Glomerular endothelial cell (primary cell): ENCODE measurements at regions not wholly inside any gene's neighbourhood (a gene's known extent, or its start where the extent isn't known, plus 50 kb on each side); places are given as distances from the start of the nearest gene placed in this dataset.
"Not testable (repeated sequence)": the region's sequence is repeated elsewhere in the genome, so short reads cannot be mapped to it uniquely, and the experiment has no call there.

Experiments
- DNase-seq: peaks from one replicate; pipeline ENCODE4 v3.0.0-alpha.2; 2011; ENCODE audit warnings: low read depth, low spot score; ENCODE audit errors: extremely low read depth

DNA sequence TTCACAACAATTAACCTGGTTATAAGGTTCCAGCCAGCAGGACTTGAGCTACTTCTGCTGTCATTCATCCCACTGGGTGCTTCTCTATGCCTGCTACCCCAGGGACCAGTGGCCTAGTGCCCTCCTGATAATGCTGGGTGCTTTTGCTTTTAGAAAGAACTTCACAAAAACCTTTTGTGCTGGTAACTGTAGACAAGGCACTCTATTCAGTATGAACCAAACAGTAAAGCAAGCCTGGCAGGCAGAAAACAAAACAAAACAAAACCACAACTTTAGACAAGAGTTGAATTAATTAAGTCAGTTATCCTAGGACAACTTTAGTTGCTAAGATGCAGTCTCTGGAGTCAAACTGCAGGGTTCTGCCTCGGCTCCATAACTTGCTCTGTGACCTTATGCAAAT, 61.9 kb upstream of the ADGRL2 start:
- no peak for DNase-seq

- DNase-seq: no peak
Measured at GRCh38 chr1:81733480-81733879, 67.3 kb upstream of the ADGRL2 start.

GRCh38 chr1:81731989-81732388, 68.7 kb upstream of the ADGRL2 start:
- peak; percentile 12 for DNase-seq

DNA sequence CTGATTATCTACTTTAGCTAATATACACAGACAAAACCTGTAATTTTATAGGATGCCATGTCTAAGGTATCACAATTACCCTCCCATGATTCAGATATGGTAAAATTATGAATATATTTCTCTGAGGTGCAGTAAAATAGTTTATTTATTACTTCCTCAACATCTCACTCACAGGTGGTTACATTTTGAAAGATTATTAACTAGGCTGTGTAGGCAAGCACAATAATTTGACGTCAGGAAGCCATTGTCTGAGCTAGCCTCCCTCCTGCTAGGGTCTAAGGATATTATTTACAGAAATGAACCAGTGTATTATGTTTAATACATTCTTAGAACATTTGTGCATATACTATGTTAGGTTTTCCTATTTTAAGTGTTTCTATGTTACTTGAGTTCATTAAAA, 69.9 kb upstream of the ADGRL2 start:
- no peak for DNase-seq

DNA sequence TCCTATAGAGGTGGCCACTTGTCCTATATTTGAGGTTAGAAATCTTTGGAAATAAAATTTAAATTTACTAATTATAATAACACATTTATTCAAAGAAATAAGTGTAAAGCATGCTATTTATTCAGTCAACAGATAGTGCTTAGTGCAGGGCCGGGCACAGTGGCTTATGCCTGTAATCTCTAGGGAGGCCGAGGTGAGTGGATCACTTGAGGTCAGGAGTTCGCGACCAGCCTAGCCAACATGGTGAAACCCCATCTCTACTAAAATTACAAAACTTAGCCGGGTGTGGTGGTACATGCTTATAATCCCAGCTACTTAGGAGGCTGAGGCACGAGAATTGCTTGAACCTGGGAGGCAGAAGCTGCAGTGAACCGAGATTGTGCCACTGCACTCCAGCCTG, 70.4 kb upstream of the ADGRL2 start:
- not testable (repeated sequence) for DNase-seq

- no peak for DNase-seq
Measured at GRCh38 chr1:81729818-81730217, 70.9 kb upstream of the ADGRL2 start.

DNA sequence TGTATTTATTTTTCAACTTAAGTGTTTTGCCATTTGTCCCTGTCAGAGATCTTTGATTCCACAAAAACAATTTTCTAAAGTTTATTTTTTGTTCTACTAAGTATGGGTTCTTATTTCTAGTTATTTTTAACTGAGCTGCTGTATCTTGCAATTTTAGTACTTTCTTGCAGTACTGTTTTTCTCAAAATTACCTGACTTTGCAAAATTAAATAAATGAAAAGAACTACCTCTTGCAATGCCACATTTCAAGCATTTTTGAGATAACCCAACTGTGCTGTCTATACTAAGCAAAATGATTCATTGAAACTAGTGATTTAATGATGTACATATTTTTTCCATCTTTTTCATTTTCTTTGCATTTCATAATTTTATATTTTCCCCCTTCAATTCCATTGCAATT, 71.5 kb upstream of the ADGRL2 start:
- DNase-seq: no peak

DNA sequence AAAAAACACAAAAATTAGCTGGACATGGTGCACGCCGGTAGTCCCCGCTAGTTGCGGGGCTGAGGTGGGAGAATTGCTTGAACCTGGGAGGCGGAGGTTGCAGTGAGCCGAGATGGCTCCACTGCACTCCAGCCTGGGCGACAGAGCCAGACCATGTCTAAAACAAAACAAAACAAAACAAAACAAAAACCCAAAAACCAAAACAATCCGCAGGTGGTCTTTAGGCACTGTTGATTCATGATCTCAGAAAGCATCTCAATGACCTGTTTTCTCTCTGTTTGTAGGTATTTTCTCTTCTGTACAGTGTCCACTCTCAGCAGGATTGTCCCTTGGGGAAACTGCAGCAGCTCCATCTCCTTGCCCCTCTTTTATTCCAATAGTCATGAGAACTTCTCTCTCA, 74.9 kb upstream of the ADGRL2 start:
- DNase-seq: no peak

DNA sequence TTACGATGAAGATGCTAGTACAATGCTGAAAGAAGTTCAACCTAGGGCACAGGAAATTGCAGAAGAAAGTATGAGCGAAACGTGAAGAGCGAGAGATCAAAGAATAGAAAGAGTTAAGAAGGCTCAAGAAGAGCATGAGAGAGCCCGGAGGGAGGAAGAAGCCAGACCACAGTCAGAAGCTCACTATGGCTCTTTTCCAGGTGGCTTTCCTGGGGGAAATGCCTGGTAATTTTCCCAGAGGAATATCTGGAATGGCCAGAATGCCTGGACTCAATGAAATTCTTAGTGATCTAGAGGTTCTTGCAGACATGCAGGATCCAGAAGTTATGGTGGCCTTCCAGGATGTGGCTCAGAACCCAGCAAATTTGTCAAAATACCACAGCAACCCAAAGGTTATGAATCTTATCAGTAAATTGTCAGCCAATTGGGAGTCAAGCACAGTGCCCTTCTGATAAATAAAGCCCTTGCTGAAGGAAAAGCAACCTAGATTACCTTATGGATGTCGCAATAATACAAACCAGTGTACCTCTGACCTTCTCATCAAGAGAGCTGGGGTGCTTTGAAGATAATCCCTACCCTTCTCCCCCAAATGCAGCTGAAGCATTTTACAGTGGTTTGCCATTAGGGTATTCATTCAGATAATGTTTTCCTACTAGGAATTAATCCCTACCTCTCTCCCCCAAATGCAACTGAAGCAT, 78.0 kb upstream of the ADGRL2 start:
- not testable (repeated sequence) for DNase-seq

DNA sequence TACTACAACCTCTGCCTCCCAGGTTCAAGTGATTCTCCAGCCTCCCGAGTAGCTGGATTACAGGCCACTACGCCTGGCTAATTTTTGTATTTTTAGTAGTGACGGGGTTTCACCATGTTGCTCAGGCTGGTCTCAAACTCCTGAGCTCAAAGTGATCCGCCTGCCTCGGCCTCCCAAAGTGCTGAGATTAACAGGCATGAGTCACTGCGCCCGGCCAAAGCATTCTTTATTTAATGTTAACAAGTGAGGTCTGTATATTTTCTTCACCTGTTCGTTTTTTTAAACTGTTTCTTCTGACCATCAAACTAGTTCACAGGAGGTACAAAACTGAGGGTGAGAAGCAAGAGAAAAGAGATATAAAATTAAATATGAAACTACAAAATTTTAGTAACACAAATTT, 80.5 kb upstream of the ADGRL2 start:
- DNase-seq: not testable (repeated sequence)

- DNase-seq: no peak
Measured at GRCh38 chr1:81717230-81717629, 83.5 kb upstream of the ADGRL2 start.

- DNase-seq: no peak
Measured at GRCh38 chr1:81715391-81715790, 85.3 kb upstream of the ADGRL2 start.

DNA sequence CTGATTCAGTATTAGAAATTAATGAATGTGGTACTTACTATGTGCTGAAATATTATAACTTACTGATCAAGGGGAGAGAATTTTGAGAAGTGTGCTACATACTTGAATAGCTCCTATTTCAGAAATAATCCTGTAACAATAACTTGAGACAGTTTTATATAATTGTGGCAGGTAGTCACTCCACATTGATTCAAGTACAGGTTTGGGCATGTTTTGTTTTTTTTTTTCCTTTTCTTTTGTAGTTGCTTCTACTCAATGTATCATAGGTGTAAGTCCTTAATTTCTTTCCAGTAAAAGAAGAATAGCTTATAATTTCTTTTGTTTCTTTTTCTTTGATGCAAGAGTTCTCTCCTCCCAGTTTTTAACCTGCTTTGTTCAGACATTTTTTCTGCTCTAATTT, 86.1 kb upstream of the ADGRL2 start:
- DNase-seq: no peak

GRCh38 chr1:81712425-81712824, 88.3 kb upstream of the ADGRL2 start:
- no peak for DNase-seq

- no peak for DNase-seq
Measured at GRCh38 chr1:81710857-81711256, 89.9 kb upstream of the ADGRL2 start.

- DNase-seq: no peak
Measured at GRCh38 chr1:81708250-81708649, 92.5 kb upstream of the ADGRL2 start.

- DNase-seq: peak; percentile 48
Measured at GRCh38 chr1:81706650-81707435, 93.9 kb upstream of the ADGRL2 start.

DNA sequence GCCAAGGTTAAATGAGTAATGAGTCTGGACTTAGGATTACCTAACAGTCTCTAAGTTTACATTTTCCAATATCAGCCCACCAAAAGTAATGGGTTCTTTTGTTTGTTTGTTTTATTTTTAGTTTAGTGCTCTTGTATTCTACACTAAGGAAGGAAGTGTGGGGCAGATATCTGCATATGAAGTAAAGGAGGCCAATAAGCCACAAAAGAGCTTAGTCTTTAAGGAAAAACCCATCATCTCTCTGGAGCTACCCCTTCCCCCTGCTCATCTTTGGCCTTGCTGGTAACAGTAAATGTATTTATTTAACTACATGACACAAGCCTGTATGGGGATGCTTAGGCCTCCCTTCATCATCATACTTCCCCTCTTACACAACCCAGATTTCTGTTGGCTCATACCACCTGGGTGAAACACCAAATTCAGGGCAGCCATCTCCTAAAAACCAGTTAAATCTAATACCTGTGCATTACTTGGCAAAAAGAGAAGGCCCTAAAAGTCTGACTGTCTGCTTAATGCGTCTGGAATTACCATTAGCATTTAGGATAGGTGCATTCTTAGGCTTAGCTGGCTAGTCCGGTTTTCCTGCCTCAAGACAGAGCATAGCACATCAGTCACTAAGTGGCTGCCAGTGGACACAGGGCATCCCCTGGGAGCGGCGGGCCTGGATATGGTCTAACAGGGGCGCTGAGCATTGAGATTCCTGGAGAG, 96.8 kb upstream of the ADGRL2 start:
- DNase-seq: no peak

- DNase-seq: peak; percentile 70
Measured at GRCh38 chr1:81703391-81703755, 97.4 kb upstream of the ADGRL2 start.

GRCh38 chr1:81702903-81703302, 97.8 kb upstream of the ADGRL2 start:
- DNase-seq: peak; percentile 93

GRCh38 chr1:81702079-81702715, 98.5 kb upstream of the ADGRL2 start:
- DNase-seq: no peak
